GM12873 (cell line): ENCODE measurements at regions not wholly inside any gene's neighbourhood (a gene's known extent, or its start where the extent isn't known, plus 50 kb on each side); places are given as distances from the start of the nearest gene placed in this dataset.

ENCODE experiments used
- TF ChIP-seq, protein P1 (sequence below): IDR thresholded peaks from 2 replicates; pipeline ENCODE4 v1.5.1; 2012; ENCODE audit warnings: low read depth, mild to moderate bottlenecking, moderate library complexity, low read length, control low read depth; ENCODE audit not compliant: insufficient read depth; ENCODE audit errors: missing control alignments

DNA sequence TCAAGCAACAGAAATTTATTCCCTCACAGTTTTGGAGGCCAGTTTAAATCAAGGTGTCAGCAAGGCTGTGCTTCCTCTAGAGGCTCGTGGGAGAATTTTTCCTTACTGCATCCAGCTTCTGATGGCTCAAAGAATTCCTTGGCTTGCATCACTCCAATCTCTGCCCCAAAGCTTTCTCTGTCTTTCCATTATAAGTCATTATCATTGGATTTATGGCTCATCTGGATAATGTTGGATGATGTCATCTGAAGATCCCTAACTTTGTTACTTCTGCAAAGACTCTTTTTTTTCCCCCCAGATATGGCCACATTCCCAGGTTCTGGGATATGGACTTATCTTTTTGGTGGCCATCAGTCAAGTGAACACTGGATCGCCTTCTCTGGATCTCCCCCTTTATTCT is 146.3 kb upstream of the B3GAT2 start:
- TF ChIP-seq, protein P1, sequence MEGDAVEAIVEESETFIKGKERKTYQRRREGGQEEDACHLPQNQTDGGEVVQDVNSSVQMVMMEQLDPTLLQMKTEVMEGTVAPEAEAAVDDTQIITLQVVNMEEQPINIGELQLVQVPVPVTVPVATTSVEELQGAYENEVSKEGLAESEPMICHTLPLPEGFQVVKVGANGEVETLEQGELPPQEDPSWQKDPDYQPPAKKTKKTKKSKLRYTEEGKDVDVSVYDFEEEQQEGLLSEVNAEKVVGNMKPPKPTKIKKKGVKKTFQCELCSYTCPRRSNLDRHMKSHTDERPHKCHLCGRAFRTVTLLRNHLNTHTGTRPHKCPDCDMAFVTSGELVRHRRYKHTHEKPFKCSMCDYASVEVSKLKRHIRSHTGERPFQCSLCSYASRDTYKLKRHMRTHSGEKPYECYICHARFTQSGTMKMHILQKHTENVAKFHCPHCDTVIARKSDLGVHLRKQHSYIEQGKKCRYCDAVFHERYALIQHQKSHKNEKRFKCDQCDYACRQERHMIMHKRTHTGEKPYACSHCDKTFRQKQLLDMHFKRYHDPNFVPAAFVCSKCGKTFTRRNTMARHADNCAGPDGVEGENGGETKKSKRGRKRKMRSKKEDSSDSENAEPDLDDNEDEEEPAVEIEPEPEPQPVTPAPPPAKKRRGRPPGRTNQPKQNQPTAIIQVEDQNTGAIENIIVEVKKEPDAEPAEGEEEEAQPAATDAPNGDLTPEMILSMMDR: no peak

DNA sequence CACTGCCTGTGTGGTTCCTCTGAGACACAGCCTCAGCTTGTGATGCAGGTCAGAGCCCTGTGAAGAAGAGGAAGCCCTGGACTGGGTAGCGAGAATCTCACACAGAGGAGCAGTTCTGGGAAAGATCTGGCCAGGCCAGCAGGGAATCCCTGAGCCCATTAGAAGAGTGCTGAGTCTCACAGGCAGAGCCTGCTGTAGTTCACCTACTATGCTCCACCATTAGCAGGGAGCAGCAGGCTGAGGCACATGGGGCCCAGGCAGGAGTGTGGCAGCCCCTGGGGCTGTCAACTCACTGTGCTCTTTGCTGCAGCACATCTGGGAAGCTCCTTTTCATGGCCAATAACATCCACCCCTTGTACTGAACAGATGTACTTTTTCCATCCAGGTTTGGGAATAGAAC is 146.8 kb upstream of the B3GAT2 start:
- TF ChIP-seq, protein P1: no peak

GRCh38 chr6:71106276-71106675 is 149.4 kb upstream of the B3GAT2 start:
- TF ChIP-seq, protein P1: no peak

GRCh38 chr6:71107911-71108420 is 151.1 kb upstream of the B3GAT2 start:
- TF ChIP-seq, protein P1: no peak

DNA sequence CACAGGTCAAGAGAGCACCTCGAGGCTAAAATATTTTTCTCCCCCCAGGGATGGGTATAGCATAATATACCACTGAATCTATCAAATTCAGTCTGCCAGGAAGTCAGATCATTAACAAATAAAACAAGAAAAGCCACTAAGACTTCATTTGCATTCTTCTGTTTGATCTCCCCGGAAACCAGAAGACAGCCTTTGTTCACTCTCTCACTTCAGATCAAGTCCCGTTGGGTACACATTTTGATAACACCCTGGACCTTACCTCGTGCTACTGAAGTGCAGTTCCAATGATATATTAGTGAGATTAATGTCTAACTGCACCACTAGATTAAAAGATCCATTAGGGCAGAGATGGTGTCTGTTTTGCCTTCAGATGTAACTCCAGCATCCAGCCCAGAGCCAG is 157.7 kb upstream of the B3GAT2 start:
- TF ChIP-seq, protein P1: no peak

DNA sequence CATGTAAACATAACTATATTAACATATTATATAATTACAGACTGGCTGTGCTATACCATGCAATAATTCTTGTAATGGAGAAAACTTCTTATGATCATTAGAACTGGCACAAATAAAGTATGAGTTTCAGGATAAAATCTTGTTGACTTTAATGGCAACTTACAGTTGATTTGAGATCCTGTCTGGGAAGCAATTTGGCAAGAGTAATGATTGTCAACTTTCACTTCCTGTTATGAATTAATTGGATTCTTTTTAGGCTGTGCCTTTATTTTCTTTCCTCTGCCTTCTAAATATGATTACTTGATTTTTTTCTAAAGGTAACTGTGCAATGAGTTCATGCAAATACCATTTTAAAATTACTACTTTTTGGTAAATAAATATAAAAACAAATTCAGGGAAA is 158.1 kb upstream of the B3GAT2 start:
- TF ChIP-seq, protein P1: no peak

GRCh38 chr6:71119560-71119959 is 162.7 kb upstream of the B3GAT2 start:
- TF ChIP-seq, protein P1: no peak

GRCh38 chr6:71123051-71123450 is 165.6 kb upstream of the OGFRL1 start:
- TF ChIP-seq, protein P1: no peak
